A673 (cell line): ENCODE measurements at regions not wholly inside any gene's neighbourhood (a gene's known extent, or its start where the extent isn't known, plus 50 kb on each side); places are given as distances from the start of the nearest gene placed in this dataset.

ENCODE experiments used
- BruUV-seq: library from RNA; stranded (reverse); fragments of 400-500 nt; replicated peaks from 2 replicates; lab custom pipeline; 2021; lab: Mats Ljungman, UMichigan
- CTCF ChIA-PET: fragments of 300-600 bp; sonication (Branson Sonifier 250); formaldehyde crosslinking; loops from one replicate; lab custom pipeline; 2022; ENCODE audit warnings: antibody characterized with exemption; lab: Charles Lee
- POLR2A ChIA-PET: fragments of 300-600 bp; sonication (Branson Sonifier 250); formaldehyde crosslinking; loops from one replicate; lab custom pipeline; 2022; ENCODE audit warnings: antibody characterized with exemption; ENCODE audit not compliant: low non-redundant PET; lab: Charles Lee
- DNase-seq: peaks from one replicate; pipeline ENCODE4 v3.0.0-alpha.2; 2015; ENCODE audit warnings: low spot score
- H3K27ac ChIP-seq: fragments of 200-600 bp; sonication (generic); 2 replicates; pipeline ENCODE4 v1.5.1; 2016; ENCODE audit warnings: mixed run types, low read depth, mild to moderate bottlenecking, mixed read lengths, antibody characterized with exemption, low read length; ENCODE audit not compliant: poor library complexity, severe bottlenecking
- H3K27me3 ChIP-seq: fragments of 200-600 bp; sonication (generic); replicated peaks from 2 replicates; pipeline ENCODE4 v1.6.1; 2017; ENCODE audit warnings: mixed run types, low read depth, mild to moderate bottlenecking, mixed read lengths, antibody characterized with exemption, low read length; ENCODE audit not compliant: insufficient read depth, poor library complexity
- H3K36me3 ChIP-seq: fragments of 200-600 bp; sonication (generic); 2 replicates; pipeline ENCODE4 v1.6.1; 2016; ENCODE audit warnings: mixed run types, mild to moderate bottlenecking, mixed read lengths, antibody characterized with exemption, low read length; ENCODE audit not compliant: insufficient read depth, poor library complexity, severe bottlenecking
- H3K4me1 ChIP-seq: fragments of 200-600 bp; sonication (generic); 2 replicates; pipeline ENCODE4 v1.6.1; 2017; ENCODE audit warnings: mixed run types, mild to moderate bottlenecking, mixed read lengths, antibody characterized with exemption, low read length; ENCODE audit not compliant: insufficient read depth, poor library complexity, severe bottlenecking
- H3K4me3 ChIP-seq: fragments of 200-600 bp; sonication (generic); 2 replicates; pipeline ENCODE4 v1.5.1; 2016; ENCODE audit warnings: low read depth, mixed run types, mild to moderate bottlenecking, mixed read lengths, low read length; ENCODE audit not compliant: poor library complexity, severe bottlenecking
- H3K9me3 ChIP-seq: fragments of 200-600 bp; sonication (generic); 2 replicates; pipeline ENCODE4 v1.6.1; 2016; ENCODE audit warnings: mixed run types, low read depth, mild to moderate bottlenecking, mixed read lengths, antibody characterized with exemption, low read length; ENCODE audit not compliant: poor library complexity, severe bottlenecking
- EZH2 ChIP-seq: fragments of 200-600 bp; sonication (generic); IDR thresholded peaks from 2 replicates; pipeline ENCODE4 v1.6.1; 2017; ENCODE audit warnings: borderline replicate concordance, low read depth, mild to moderate bottlenecking, mixed read lengths, antibody characterized with exemption, low read length; ENCODE audit not compliant: poor library complexity, severe bottlenecking
- intact Hi-C: fragments of 100-400 bp; cut with micrococcal nuclease; formaldehyde crosslinking; loops from one replicate; pipeline ENCODE4 v1.10.0; 2022; ENCODE audit not compliant: unreplicated experiment
- TF ChIP-seq, protein P1 (sequence below): fragments of 300-800, 200-600 bp; sonication (generic); conservative IDR thresholded peaks from 2 replicates; pipeline ENCODE4 v1.5.1; 2017; ENCODE audit warnings: low read depth, mild to moderate bottlenecking, antibody characterized with exemption, low read length, moderate library complexity, mixed read lengths

DNA sequence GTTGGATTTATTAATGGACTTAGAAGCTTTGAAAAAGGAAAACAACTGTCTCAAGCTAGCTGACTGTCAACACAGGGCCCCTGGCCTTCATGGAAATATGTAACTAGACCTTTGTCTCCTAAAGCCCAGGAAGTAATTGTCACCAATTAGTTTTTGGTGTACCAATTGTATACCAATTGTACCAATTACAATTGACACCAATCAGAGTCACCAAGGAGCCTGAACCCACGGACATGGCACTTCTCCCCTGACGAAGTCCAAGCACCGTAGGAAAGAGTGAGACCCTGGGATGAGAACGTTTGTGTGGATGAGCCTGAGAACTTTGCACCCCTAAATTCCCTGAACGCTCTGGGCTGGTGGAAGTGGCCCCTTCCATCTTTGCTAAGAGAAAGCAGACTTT is 129.0 kb downstream of the ENGASE start:
- H3K4me1 ChIP-seq: no peaks in the 10 kb centered on the region
- no peak for DNase-seq
- intact Hi-C loops: no loop called here
- H3K36me3 ChIP-seq: no peaks in the 10 kb centered on the region
- H3K9me3 ChIP-seq: no peaks in the 10 kb centered on the region
- ChIA-PET CTCF (interaction anchor here (0.6 kb wide), 1 partner anchor 315 kb away, joined by 11 read pairs; no protein-coding TSS in a partner anchor), POLR2A (no interaction called here)
- no peak overlapping the region for H3K4me3 ChIP-seq
- TF ChIP-seq, protein P1, sequence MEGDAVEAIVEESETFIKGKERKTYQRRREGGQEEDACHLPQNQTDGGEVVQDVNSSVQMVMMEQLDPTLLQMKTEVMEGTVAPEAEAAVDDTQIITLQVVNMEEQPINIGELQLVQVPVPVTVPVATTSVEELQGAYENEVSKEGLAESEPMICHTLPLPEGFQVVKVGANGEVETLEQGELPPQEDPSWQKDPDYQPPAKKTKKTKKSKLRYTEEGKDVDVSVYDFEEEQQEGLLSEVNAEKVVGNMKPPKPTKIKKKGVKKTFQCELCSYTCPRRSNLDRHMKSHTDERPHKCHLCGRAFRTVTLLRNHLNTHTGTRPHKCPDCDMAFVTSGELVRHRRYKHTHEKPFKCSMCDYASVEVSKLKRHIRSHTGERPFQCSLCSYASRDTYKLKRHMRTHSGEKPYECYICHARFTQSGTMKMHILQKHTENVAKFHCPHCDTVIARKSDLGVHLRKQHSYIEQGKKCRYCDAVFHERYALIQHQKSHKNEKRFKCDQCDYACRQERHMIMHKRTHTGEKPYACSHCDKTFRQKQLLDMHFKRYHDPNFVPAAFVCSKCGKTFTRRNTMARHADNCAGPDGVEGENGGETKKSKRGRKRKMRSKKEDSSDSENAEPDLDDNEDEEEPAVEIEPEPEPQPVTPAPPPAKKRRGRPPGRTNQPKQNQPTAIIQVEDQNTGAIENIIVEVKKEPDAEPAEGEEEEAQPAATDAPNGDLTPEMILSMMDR: no peak
- no peak for TF ChIP-seq EZH2
- H3K27me3 ChIP-seq: peaks cover 94% of the 10 kb centered on the region
- no peak overlapping the region for H3K27ac ChIP-seq
- no TSS peak for BruUV-seq

DNA sequence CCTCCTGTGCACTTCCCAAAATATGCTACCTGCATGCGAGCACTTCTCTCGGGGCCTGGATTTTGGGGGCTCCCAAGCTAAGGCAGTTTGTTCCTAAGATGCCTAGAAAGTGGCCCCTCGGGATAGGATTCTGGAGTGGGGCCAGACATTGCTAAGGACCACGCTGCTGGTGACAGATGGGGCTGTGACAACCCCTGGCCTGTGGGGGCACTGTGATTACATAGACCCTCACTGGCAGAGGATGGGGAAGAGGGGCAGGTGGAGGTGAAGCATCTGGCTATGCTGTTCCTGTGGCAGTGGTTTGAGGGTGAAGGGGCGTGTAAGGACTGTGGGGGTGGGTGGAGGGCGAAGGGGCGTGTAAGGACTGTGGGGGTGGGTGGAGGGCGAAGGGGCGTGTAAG is 128.4 kb downstream of the ENGASE start:
- Histone ChIP-seq H3K4me3 (no peak overlapping the region), H3K36me3 (no peaks in the 10 kb centered on the region), H3K9me3 (no peaks in the 10 kb centered on the region), H3K4me1 (no peaks in the 10 kb centered on the region), H3K27ac (no peak overlapping the region), H3K27me3 (peaks cover 93% of the 10 kb centered on the region)
- ChIA-PET POLR2A (no interaction called here), CTCF (no interaction called here)
- no TSS peak for BruUV-seq
- intact Hi-C loops: no loop called here
- no peak for DNase-seq
- no peak for TF ChIP-seq EZH2
- TF ChIP-seq, protein P1: no peak

DNA sequence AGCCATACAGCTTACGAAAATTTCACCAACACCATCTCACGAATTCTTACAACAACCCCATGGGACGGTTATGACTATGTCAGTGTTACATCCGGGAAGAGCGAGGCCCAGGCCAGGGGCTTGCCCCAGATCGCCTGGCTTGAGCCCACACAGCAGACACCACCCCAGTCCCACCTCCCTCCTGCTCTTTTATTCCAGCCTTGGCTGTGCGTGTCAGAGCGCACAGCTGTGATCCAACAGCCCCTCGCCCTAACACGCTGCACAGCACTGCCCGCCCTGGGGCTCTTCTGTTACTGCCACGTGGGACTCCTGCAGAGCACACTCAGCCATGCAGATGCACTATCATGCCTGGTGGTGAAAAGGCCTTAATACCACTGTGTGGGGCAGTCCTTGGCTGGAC is 127.9 kb downstream of the ENGASE start:
- TF ChIP-seq EZH2: no peak
- TF ChIP-seq, protein P1: no peak
- Histone ChIP-seq H3K9me3 (no peaks in the 10 kb centered on the region), H3K4me3 (no peak overlapping the region), H3K27me3 (peaks cover 93% of the 10 kb centered on the region), H3K4me1 (no peaks in the 10 kb centered on the region), H3K27ac (no peak overlapping the region), H3K36me3 (no peaks in the 10 kb centered on the region)
- intact Hi-C loops: no loop called here
- POLR2A ChIA-PET: no interaction called here
- no TSS peak for BruUV-seq
- CTCF ChIA-PET: no interaction called here
- DNase-seq: no peak
